MCF 10A (cell line): ENCODE measurements at regions not wholly inside any gene's neighbourhood (a gene's known extent, or its start where the extent isn't known, plus 50 kb on each side); places are given as distances from the start of the nearest gene placed in this dataset.

ENCODE experiments used
- BruUV-seq: library from RNA; stranded (reverse); fragments of 400-500 nt; replicated peaks from 2 replicates; lab custom pipeline; 2021; lab: Mats Ljungman, UMichigan
- CTCF ChIA-PET: fragments of 300-600 bp; sonication (Branson Sonifier 250); formaldehyde crosslinking; extraction: SDS; loops from one replicate; lab custom pipeline; 2021; ENCODE audit warnings: antibody characterized with exemption, inconsistent platforms; lab: Yijun Ruan, JAX
- POLR2A ChIA-PET: fragments of 300-600, 350-650 bp; sonication (Branson Sonifier 250); formaldehyde crosslinking; extraction: SDS; loops from one replicate; lab custom pipeline; 2020; ENCODE audit warnings: antibody characterized with exemption, inconsistent platforms; lab: Yijun Ruan, JAX
- DNase-seq: peaks from one replicate; pipeline ENCODE4 v3.0.0-alpha.2; 2018; ENCODE audit not compliant: unreplicated experiment
- H3K27ac Mint-ChIP-seq: one replicate; pipeline ENCODE4 v1.8.0; 2022; ENCODE audit warnings: mild to moderate bottlenecking, low read depth, mixed read lengths; ENCODE audit not compliant: unreplicated experiment
- H3K27me3 Mint-ChIP-seq: one replicate; pipeline ENCODE4 v1.8.0; 2022; ENCODE audit warnings: mixed read lengths; ENCODE audit not compliant: insufficient read depth, unreplicated experiment
- H3K36me3 Mint-ChIP-seq: one replicate; pipeline ENCODE4 v1.8.0; 2022; ENCODE audit warnings: mild to moderate bottlenecking, moderate library complexity, mixed read lengths; ENCODE audit not compliant: insufficient read depth, unreplicated experiment
- H3K4me1 Mint-ChIP-seq: one replicate; pipeline ENCODE4 v1.8.0; 2022; ENCODE audit warnings: mixed read lengths; ENCODE audit not compliant: insufficient read depth, unreplicated experiment
- H3K4me3 Mint-ChIP-seq: one replicate; pipeline ENCODE4 v1.8.0; 2022; ENCODE audit warnings: mild to moderate bottlenecking, moderate library complexity, mixed read lengths; ENCODE audit not compliant: unreplicated experiment
- H3K9me3 Mint-ChIP-seq: one replicate; pipeline ENCODE4 v1.8.0; 2022; ENCODE audit warnings: mixed read lengths; ENCODE audit not compliant: unreplicated experiment
- CTCF ChIP-seq: fragments of 200-600 bp; IDR thresholded peaks from one replicate; pipeline ENCODE4 v1.8.0; 2022; ENCODE audit warnings: antibody characterized with exemption, mild to moderate bottlenecking; ENCODE audit not compliant: unreplicated experiment
- intact Hi-C: fragments of 100-400 bp; cut with micrococcal nuclease; formaldehyde crosslinking; loops from 2 replicates; pipeline ENCODE4 v1.14.1; 2022

GRCh38 chr11:112478806-112479205, 218.1 kb upstream of the PLET1 start:
- Mint-ChIP-seq H3K4me3 (no peak overlapping the region), H3K4me1 (no peaks in the 10 kb centered on the region), H3K9me3 (no peaks in the 10 kb centered on the region), H3K27me3 (peaks cover 51% of the 10 kb centered on the region), H3K27ac (no peak overlapping the region), H3K36me3 (no peaks in the 10 kb centered on the region)
- POLR2A ChIA-PET: no interaction called here
- TF ChIP-seq CTCF: no peak
- BruUV-seq: no TSS peak
- no peak for DNase-seq
- intact Hi-C loops: no loop called here
- CTCF ChIA-PET: no interaction called here

GRCh38 chr11:112481431-112481830, 220.8 kb upstream of the PLET1 start:
- no peak for DNase-seq
- BruUV-seq: no TSS peak
- no peak for TF ChIP-seq CTCF
- H3K9me3 Mint-ChIP-seq: no peaks in the 10 kb centered on the region
- no peak overlapping the region for H3K27ac Mint-ChIP-seq
- no peak overlapping the region for H3K4me3 Mint-ChIP-seq
- CTCF ChIA-PET: no interaction called here
- H3K36me3 Mint-ChIP-seq: no peaks in the 10 kb centered on the region
- POLR2A ChIA-PET: no interaction called here
- H3K4me1 Mint-ChIP-seq: no peaks in the 10 kb centered on the region
- peaks cover 32% of the 10 kb centered on the region for H3K27me3 Mint-ChIP-seq
- intact Hi-C loops: no loop called here

GRCh38 chr11:112481893-112482292, 221.2 kb upstream of the PLET1 start:
- H3K4me3 Mint-ChIP-seq: no peak overlapping the region
- ChIA-PET CTCF (interaction anchor here (0.7 kb wide), 1 partner anchor 33 kb away, joined by 4 read pairs; no protein-coding TSS in a partner anchor), POLR2A (no interaction called here)
- no peak for TF ChIP-seq CTCF
- BruUV-seq: no TSS peak
- DNase-seq: no peak
- peaks cover 32% of the 10 kb centered on the region for H3K27me3 Mint-ChIP-seq
- H3K9me3 Mint-ChIP-seq: no peaks in the 10 kb centered on the region
- H3K4me1 Mint-ChIP-seq: no peaks in the 10 kb centered on the region
- intact Hi-C loops: no loop called here
- H3K36me3 Mint-ChIP-seq: no peaks in the 10 kb centered on the region
- H3K27ac Mint-ChIP-seq: no peak overlapping the region

- Mint-ChIP-seq H3K36me3 (no peaks in the 10 kb centered on the region), H3K9me3 (no peaks in the 10 kb centered on the region), H3K4me1 (no peaks in the 10 kb centered on the region), H3K27ac (no peak overlapping the region), H3K4me3 (no peak overlapping the region), H3K27me3 (peaks cover 61% of the 10 kb centered on the region)
- intact Hi-C loops: no loop called here
- no peak for DNase-seq
- no TSS peak for BruUV-seq
- POLR2A ChIA-PET: no interaction called here
- CTCF ChIA-PET: no interaction called here
- no peak for TF ChIP-seq CTCF
These were observed 224.6 kb upstream of the PLET1 start for GRCh38 chr11:112485280-112485679.
